Caco-2 (cell line): ENCODE measurements at regions not wholly inside any gene's neighbourhood (a gene's known extent, or its start where the extent isn't known, plus 50 kb on each side); places are given as distances from the start of the nearest gene placed in this dataset.

Source experiments
- BruUV-seq: library from RNA; stranded (reverse); fragments of 400-500 nt; replicated peaks from 2 replicates; lab custom pipeline; 2021; lab: Mats Ljungman, UMichigan
- CTCF ChIA-PET: fragments of 300-600 bp; sonication (Branson Sonifier 250); formaldehyde crosslinking; loops from one replicate; lab custom pipeline; 2022; ENCODE audit warnings: antibody characterized with exemption; lab: Charles Lee
- POLR2A ChIA-PET: fragments of 300-600 bp; sonication (Branson Sonifier 250); formaldehyde crosslinking; loops from one replicate; lab custom pipeline; 2022; ENCODE audit warnings: antibody characterized with exemption; lab: Charles Lee
- DNase-seq, 2 experiments: peaks; one replicate each; pipeline versions ENCODE4 v3.0.0 to v3.0.0-alpha.2; 2020 to 2022
- H3K27me3 ChIP-seq: replicated peaks from 2 replicates; pipeline ENCODE4 v1.6.0; 2011; ENCODE audit warnings: low read length; ENCODE audit not compliant: control insufficient read depth, insufficient read depth
- H3K36me3 ChIP-seq: 2 replicates; pipeline ENCODE4 v1.5.1; 2011; ENCODE audit warnings: low read length; ENCODE audit not compliant: control insufficient read depth, insufficient read depth
- H3K4me1 ChIP-seq: fragments of 250-450 bp; sonication (Bioruptor Pico); 2 replicates; pipeline ENCODE4 v1.5.1; 2020; ENCODE audit warnings: mild to moderate bottlenecking
- H3K4me3 ChIP-seq: 2 replicates; pipeline ENCODE4 v1.5.1; 2011; ENCODE audit warnings: low read depth, mild to moderate bottlenecking, control low read depth, low read length
- H3K9me3 ChIP-seq: fragments of 250-450 bp; sonication (Bioruptor Pico); 2 replicates; pipeline ENCODE4 v1.5.1; 2020; ENCODE audit warnings: mild to moderate bottlenecking, moderate library complexity
- H3K27ac Mint-ChIP-seq: one replicate; pipeline ENCODE4 v1.8.0; 2022; ENCODE audit warnings: mixed read lengths; ENCODE audit not compliant: unreplicated experiment
- H3K27me3 Mint-ChIP-seq: one replicate; pipeline ENCODE4 v1.8.0; 2022; ENCODE audit warnings: mixed read lengths; ENCODE audit not compliant: insufficient read depth, unreplicated experiment
- H3K36me3 Mint-ChIP-seq: one replicate; pipeline ENCODE4 v1.8.0; 2022; ENCODE audit warnings: mild to moderate bottlenecking, mixed read lengths; ENCODE audit not compliant: insufficient read depth, unreplicated experiment
- H3K4me1 Mint-ChIP-seq: one replicate; pipeline ENCODE4 v1.8.0; 2022; ENCODE audit warnings: low read depth, mixed read lengths; ENCODE audit not compliant: unreplicated experiment
- H3K4me3 Mint-ChIP-seq: one replicate; pipeline ENCODE4 v1.8.0; 2022; ENCODE audit warnings: mild to moderate bottlenecking, moderate library complexity, mixed read lengths; ENCODE audit not compliant: unreplicated experiment
- H3K9me3 Mint-ChIP-seq: one replicate; pipeline ENCODE4 v1.8.0; 2022; ENCODE audit warnings: mixed read lengths; ENCODE audit not compliant: unreplicated experiment
- CTCF ChIP-seq, 2 experiments: fragments of 200-600 bp in 1 of 2; IDR thresholded peaks; 1 replicate in 1 of 2; 2 replicates in 1 of 2; pipeline versions ENCODE4 v1.5.1 to v1.8.0; 2011 to 2022; ENCODE audit warnings: antibody characterized with exemption in 1 of 2, control low read depth in 1 of 2, inconsistent platforms in 1 of 2, low read depth in 1 of 2, low read length in 1 of 2, mild to moderate bottlenecking in 1 of 2, moderate library complexity in 1 of 2; ENCODE audit not compliant: insufficient read depth in 1 of 2, severe bottlenecking in 1 of 2, unreplicated experiment in 1 of 2
- intact Hi-C: fragments of 100-400 bp; cut with micrococcal nuclease; formaldehyde crosslinking; loops from one replicate; pipeline ENCODE4 v1.10.0; 2022; ENCODE audit not compliant: unreplicated experiment

- intact Hi-C loops: no loop called here
- Mint-ChIP-seq H3K27ac (no peak overlapping the region), H3K4me1 (no peaks in the 10 kb centered on the region), H3K4me3 (no peak overlapping the region), H3K36me3 (no peaks in the 10 kb centered on the region), H3K27me3 (peaks cover 13% of the 10 kb centered on the region), H3K9me3 (no peaks in the 10 kb centered on the region)
- no TSS peak for BruUV-seq
- Histone ChIP-seq H3K9me3 (no peaks in the 10 kb centered on the region), H3K4me3 (no peak overlapping the region), H3K4me1 (no peaks in the 10 kb centered on the region), H3K36me3 (no peaks in the 10 kb centered on the region), H3K27me3 (no peaks in the 10 kb centered on the region)
- DNase-seq: no peak
- POLR2A ChIA-PET: no interaction called here
- TF ChIP-seq CTCF (IDR thresholded peaks at IDR 0.05; ENCODE audit: insufficient read depth in 1 of 2, low read depth in 1 of 2, low read length in 1 of 2, severe bottlenecking in 1 of 2, unreplicated experiment in 1 of 2): no peak
- CTCF ChIA-PET: no interaction called here
These were observed 177.0 kb downstream of the FGF18 start for GRCh38 chr5:171596391-171596878.

GRCh38 chr5:171597946-171598640 is 178.6 kb downstream of the FGF18 start:
- no peak for DNase-seq
- no TSS peak for BruUV-seq
- Histone ChIP-seq H3K36me3 (no peaks in the 10 kb centered on the region), H3K9me3 (no peaks in the 10 kb centered on the region), H3K4me3 (no peak overlapping the region), H3K27me3 (no peaks in the 10 kb centered on the region), H3K4me1 (no peaks in the 10 kb centered on the region)
- CTCF ChIA-PET: no interaction called here
- no peaks in the 10 kb centered on the region for H3K36me3 Mint-ChIP-seq
- H3K4me1 Mint-ChIP-seq: no peaks in the 10 kb centered on the region
- no peak for TF ChIP-seq CTCF (IDR thresholded peaks at IDR 0.05; ENCODE audit: insufficient read depth in 1 of 2, low read depth in 1 of 2, low read length in 1 of 2, severe bottlenecking in 1 of 2, unreplicated experiment in 1 of 2)
- POLR2A ChIA-PET: no interaction called here
- no peak overlapping the region for H3K4me3 Mint-ChIP-seq
- intact Hi-C loops: no loop called here
- H3K9me3 Mint-ChIP-seq: no peaks in the 10 kb centered on the region
- peaks cover 13% of the 10 kb centered on the region for H3K27me3 Mint-ChIP-seq
- no peak overlapping the region for H3K27ac Mint-ChIP-seq

- H3K4me3 ChIP-seq: no peak overlapping the region
- intact Hi-C loops: no loop called here
- H3K4me1 ChIP-seq: no peaks in the 10 kb centered on the region
- Mint-ChIP-seq H3K4me3 (no peak overlapping the region), H3K27ac (no peak overlapping the region), H3K36me3 (no peaks in the 10 kb centered on the region), H3K27me3 (peaks cover 13% of the 10 kb centered on the region), H3K4me1 (no peaks in the 10 kb centered on the region), H3K9me3 (no peaks in the 10 kb centered on the region)
- DNase-seq: no peak
- POLR2A ChIA-PET: no interaction called here
- CTCF ChIA-PET: no interaction called here
- H3K27me3 ChIP-seq: no peaks in the 10 kb centered on the region
- H3K9me3 ChIP-seq: no peaks in the 10 kb centered on the region
- no peaks in the 10 kb centered on the region for H3K36me3 ChIP-seq
- BruUV-seq: no TSS peak
- no peak for TF ChIP-seq CTCF (IDR thresholded peaks at IDR 0.05; ENCODE audit: insufficient read depth in 1 of 2, low read depth in 1 of 2, low read length in 1 of 2, severe bottlenecking in 1 of 2, unreplicated experiment in 1 of 2)
These were observed 179.2 kb downstream of the FGF18 start for GRCh38 chr5:171598641-171599152.
